NOMO-1 treated with DMSO at 0.1 percent for 48 hours (cell line): ENCODE measurements at regions not wholly inside any gene's neighbourhood (a gene's known extent, or its start where the extent isn't known, plus 50 kb on each side); places are given as distances from the start of the nearest gene placed in this dataset.

Experiments
- DNase-seq: peaks from one replicate; lab custom pipeline; 2025; ENCODE audit not compliant: unreplicated experiment; lab: John Stamatoyannopoulos, UW

DNA sequence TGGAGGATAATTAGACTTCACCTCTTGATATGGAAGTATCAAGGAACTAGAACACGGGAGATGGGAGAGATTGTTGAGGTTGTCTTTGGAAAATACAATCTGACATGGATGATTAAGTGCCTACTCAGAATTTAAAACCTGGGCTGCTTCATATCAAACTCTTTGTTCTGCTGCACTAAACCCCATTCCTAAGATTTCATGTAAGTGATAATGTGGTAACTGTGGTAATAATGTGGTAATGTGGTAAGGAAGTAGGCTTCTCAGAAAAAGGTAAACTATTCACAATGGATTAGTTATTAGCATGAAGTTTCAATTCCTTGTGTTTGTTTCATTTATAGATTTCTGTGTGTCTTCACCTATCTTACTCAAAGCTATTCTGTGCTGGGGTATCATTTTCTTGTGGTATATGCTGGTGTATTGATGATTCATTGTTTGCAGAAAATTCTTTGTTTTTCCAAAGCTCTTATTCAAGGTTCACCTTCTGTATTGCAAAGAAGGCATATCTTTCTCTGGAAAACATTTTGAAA lies 129.9 kb upstream of the TAC1 start:
- DNase-seq = no peak

GRCh38 chr7:97620495-97620894 lies 111.4 kb upstream of the TAC1 start:
- no peak for DNase-seq

DNA sequence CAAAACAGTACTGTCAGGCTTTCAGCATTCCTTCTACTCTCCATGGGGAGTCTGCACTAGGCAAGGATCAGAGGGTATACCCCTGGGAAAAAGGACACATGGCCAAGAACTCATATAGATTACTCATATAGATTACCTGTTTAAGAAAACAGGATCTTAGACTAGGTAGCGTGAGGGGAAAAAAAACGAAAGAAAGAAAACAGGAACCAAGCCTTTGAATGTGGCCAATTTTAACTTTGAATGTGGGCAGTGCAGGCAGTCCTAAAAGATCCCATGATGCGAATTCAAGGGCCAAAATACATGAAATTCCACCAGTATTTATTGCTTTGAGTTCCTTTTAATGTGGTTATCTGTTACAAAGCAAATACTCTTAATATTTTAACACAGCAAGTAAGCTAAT lies 108.6 kb upstream of the TAC1 start:
- DNase-seq = peak; percentile 31

DNA sequence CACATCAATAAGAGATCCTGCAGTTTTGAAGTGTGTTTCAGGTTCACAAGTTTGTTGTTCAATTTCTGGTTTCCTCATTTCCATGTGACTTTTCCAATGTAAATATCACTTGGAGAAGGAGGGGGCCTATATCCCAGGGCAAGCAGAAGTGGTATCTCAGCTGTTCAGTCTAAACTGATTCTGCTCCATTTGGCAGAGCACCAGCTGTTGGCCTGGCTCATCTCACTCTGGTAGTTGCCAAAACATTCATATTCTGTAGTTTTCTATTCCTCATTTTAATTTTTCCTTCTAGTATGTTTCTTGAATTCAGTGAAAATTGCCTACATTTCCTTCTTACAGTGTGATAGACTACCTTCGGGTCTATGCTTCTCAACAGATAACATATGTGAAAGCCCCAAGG lies 101.8 kb upstream of the TAC1 start:
- DNase-seq = no peak

DNA sequence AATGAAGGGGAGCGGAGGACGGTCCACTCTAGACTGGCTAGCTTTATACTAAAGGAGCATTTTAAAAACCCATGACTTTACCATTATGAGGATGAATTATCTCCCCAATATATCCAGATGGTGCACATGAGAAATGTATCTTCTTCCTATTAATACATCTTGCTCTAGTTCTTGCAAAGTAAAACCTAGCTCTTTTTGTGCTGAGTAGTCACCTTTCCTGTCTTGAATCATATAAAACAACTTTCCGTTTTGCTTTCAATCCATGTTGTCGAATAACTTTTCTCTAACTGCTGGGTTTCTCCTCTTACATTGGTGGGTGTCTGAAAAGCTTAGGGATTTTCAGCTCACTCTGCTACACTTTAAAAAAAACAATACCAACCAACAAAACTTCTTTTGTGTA lies 96.3 kb upstream of the TAC1 start:
- DNase-seq = no peak

DNA sequence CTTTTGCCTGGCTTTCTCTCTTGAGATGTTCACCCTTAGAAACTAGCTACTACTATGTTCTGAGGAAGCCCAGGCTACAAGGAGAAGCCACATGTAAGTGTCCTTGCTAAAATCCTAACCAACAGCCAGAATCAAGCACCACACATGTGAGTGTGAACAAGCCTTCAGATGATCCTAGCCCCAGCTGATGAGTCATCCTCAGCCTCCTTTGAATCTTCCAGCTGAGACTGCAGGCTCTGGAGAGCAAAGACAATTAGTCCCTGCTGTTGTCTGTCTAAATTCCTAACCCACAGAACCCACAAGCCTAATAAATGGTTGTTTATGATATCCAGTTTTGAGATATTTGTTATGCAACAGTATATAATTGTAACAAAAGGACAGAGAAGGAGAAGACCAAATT lies 92.8 kb upstream of the TAC1 start:
- DNase-seq = no peak

- DNase-seq = no peak
Measured at GRCh38 chr7:97659363-97660045, 72.4 kb upstream of the TAC1 start.

- DNase-seq = no peak
Measured at GRCh38 chr7:97667359-97667758, 64.5 kb upstream of the TAC1 start.

- DNase-seq = no peak
Measured at GRCh38 chr7:97671571-97671970, 60.3 kb upstream of the TAC1 start.

GRCh38 chr7:97680622-97681021 lies 51.3 kb upstream of the TAC1 start:
- DNase-seq = no peak
